Skeletal muscle cell (primary cell): ENCODE measurements at regions not wholly inside any gene's neighbourhood (a gene's known extent, or its start where the extent isn't known, plus 50 kb on each side); places are given as distances from the start of the nearest gene placed in this dataset.
"Not testable (repeated sequence)": the region's sequence is repeated elsewhere in the genome, so short reads cannot be mapped to it uniquely, and the experiment has no call there.

Source experiments
- DNase-seq: peaks from one replicate; pipeline ENCODE4 v3.0.0-alpha.2; 2010; ENCODE audit warnings: low read depth
- H3K4me3 ChIP-seq: 2 replicates; pipeline ENCODE4 v1.5.1; 2011; ENCODE audit warnings: low read depth, mild to moderate bottlenecking, control low read depth, low read length, moderate library complexity

- no peak for DNase-seq
- no peak overlapping the region for H3K4me3 ChIP-seq
Observed at GRCh38 chr5:130965360-130965759, 199.7 kb downstream of the HINT1 start.

GRCh38 chr5:130964231-130965202 lies 200.5 kb downstream of the HINT1 start:
- no peak overlapping the region for H3K4me3 ChIP-seq
- no peak for DNase-seq

- no peak for DNase-seq
- no peak overlapping the region for H3K4me3 ChIP-seq
Observed at GRCh38 chr5:130963798-130964197, 201.3 kb downstream of the HINT1 start.

- no peak for DNase-seq
- H3K4me3 ChIP-seq: no peak overlapping the region
Observed at GRCh38 chr5:130957151-130957550, 207.9 kb downstream of the HINT1 start.

- no peak for DNase-seq
- H3K4me3 ChIP-seq: no peak overlapping the region
Observed at GRCh38 chr5:130955041-130955440, 210.0 kb downstream of the HINT1 start.

GRCh38 chr5:130954336-130954735 lies 210.7 kb downstream of the HINT1 start:
- H3K4me3 ChIP-seq: no peak overlapping the region
- DNase-seq: no peak

GRCh38 chr5:130939059-130939458 lies 226.0 kb downstream of the HINT1 start:
- no peak overlapping the region for H3K4me3 ChIP-seq

GRCh38 chr5:130937046-130937445 lies 228.0 kb downstream of the HINT1 start:
- H3K4me3 ChIP-seq: no peak overlapping the region
- no peak for DNase-seq

More at GRCh38 chr5:130939059-130939458, 226.0 kb downstream of the HINT1 start:
- DNase-seq: no peak

GRCh38 chr5:130923543-130924124 lies 241.4 kb downstream of the HINT1 start:
- no peak for DNase-seq

GRCh38 chr5:130912088-130912487 lies 253.0 kb downstream of the HINT1 start:
- no peak overlapping the region for H3K4me3 ChIP-seq
- no peak for DNase-seq

More at GRCh38 chr5:130923543-130924124, 241.4 kb downstream of the HINT1 start:
- no peak overlapping the region for H3K4me3 ChIP-seq

GRCh38 chr5:130908186-130908585 lies 256.9 kb downstream of the HINT1 start:
- no peak overlapping the region for H3K4me3 ChIP-seq
- DNase-seq: no peak

- DNase-seq: not testable (repeated sequence)
Observed at GRCh38 chr5:130897537-130898195, 267.4 kb downstream of the HINT1 start.

GRCh38 chr5:130897181-130897536 lies 267.9 kb downstream of the HINT1 start:
- not testable (repeated sequence) for H3K4me3 ChIP-seq, DNase-seq

More at GRCh38 chr5:130897537-130898195, 267.4 kb downstream of the HINT1 start:
- H3K4me3 ChIP-seq: not testable (repeated sequence)

- DNase-seq: no peak
Observed at GRCh38 chr5:130896636-130897035, 268.4 kb downstream of the HINT1 start.

GRCh38 chr5:130893006-130893405 lies 272.1 kb downstream of the HINT1 start:
- no peak overlapping the region for H3K4me3 ChIP-seq
- no peak for DNase-seq

More at GRCh38 chr5:130896636-130897035, 268.4 kb downstream of the HINT1 start:
- no peak overlapping the region for H3K4me3 ChIP-seq

GRCh38 chr5:130890610-130891009 lies 274.4 kb downstream of the HINT1 start:
- H3K4me3 ChIP-seq: no peak overlapping the region
- no peak for DNase-seq

- DNase-seq: no peak
- H3K4me3 ChIP-seq: no peak overlapping the region
Observed at GRCh38 chr5:130885691-130886090, 279.4 kb downstream of the HINT1 start.

GRCh38 chr5:130885027-130885426 lies 280.0 kb downstream of the HINT1 start:
- H3K4me3 ChIP-seq: no peak overlapping the region
- no peak for DNase-seq

- DNase-seq: no peak
- H3K4me3 ChIP-seq: no peak overlapping the region
Observed at GRCh38 chr5:130884023-130884422, 281.0 kb downstream of the HINT1 start.

- no peak overlapping the region for H3K4me3 ChIP-seq
- no peak for DNase-seq
Observed at GRCh38 chr5:130875656-130876055, 289.4 kb downstream of the HINT1 start.
